GM13976 (cell line): ENCODE measurements at regions not wholly inside any gene's neighbourhood (a gene's known extent, or its start where the extent isn't known, plus 50 kb on each side); places are given as distances from the start of the nearest gene placed in this dataset.

Source experiments
- DNase-seq: peaks from one replicate; pipeline ENCODE4 v3.0.0; 2012; ENCODE audit warnings: low spot score
- in situ Hi-C: fragments of 300-500 bp; cut with MboI; formaldehyde crosslinking; loops from one replicate; pipeline ENCODE4 v1.12.0; 2022; ENCODE audit warnings: low sequenced_read_pairs, mixed read lengths, inconsistent platforms; ENCODE audit not compliant: unreplicated experiment
- TF ChIP-seq, protein P1 (sequence below): IDR thresholded peaks from 2 replicates; pipeline ENCODE4 v1.5.1; 2012; ENCODE audit warnings: borderline replicate concordance, mild to moderate bottlenecking; ENCODE audit not compliant: insufficient read depth; ENCODE audit errors: extremely low read depth, missing control alignments, control extremely low read depth

DNA sequence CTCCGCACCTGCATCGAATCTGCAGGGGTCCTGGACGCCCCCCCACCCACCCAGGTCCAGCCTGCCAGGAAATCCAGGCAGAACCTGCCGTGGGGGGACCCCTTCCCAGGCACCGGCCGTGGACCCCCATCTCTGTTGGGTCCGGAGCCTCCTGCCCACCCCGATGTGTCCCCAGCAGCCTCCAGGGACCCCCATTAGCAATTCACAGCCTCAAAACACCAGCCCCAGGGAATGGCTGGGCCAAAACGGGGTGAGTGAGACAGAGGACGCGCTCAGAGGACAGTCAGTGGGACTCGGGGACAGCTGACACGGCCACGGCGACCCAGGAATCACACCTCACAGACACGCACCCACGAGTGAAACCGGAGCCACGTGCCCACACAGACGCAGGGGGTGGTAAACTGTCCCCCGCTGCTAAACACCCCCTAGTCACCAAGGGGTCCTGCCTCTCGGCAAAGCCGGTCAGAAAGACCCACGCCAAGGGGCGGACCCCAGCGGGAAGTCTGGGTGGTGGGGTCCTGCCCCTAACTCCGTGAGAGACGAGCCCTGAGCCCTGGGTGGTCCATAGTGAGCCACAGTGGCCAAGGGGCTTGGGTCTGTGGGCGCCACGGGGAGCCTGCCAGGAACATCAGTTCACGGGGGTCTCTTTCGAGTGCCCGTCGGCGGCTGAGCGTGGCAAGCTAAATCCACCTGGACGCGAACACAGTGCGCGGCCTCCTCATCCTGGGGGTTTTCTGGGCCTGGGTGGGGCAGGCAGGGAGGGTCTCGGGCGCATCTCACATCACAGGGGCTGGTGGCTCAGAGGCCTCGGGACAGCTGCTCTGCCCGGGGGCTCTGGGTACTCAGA lies 126.5 kb upstream of the NKX1-1 start:
- in situ Hi-C loops = no loop called here
- TF ChIP-seq, protein P1, sequence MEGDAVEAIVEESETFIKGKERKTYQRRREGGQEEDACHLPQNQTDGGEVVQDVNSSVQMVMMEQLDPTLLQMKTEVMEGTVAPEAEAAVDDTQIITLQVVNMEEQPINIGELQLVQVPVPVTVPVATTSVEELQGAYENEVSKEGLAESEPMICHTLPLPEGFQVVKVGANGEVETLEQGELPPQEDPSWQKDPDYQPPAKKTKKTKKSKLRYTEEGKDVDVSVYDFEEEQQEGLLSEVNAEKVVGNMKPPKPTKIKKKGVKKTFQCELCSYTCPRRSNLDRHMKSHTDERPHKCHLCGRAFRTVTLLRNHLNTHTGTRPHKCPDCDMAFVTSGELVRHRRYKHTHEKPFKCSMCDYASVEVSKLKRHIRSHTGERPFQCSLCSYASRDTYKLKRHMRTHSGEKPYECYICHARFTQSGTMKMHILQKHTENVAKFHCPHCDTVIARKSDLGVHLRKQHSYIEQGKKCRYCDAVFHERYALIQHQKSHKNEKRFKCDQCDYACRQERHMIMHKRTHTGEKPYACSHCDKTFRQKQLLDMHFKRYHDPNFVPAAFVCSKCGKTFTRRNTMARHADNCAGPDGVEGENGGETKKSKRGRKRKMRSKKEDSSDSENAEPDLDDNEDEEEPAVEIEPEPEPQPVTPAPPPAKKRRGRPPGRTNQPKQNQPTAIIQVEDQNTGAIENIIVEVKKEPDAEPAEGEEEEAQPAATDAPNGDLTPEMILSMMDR = no peak
- DNase-seq = no peak

DNA sequence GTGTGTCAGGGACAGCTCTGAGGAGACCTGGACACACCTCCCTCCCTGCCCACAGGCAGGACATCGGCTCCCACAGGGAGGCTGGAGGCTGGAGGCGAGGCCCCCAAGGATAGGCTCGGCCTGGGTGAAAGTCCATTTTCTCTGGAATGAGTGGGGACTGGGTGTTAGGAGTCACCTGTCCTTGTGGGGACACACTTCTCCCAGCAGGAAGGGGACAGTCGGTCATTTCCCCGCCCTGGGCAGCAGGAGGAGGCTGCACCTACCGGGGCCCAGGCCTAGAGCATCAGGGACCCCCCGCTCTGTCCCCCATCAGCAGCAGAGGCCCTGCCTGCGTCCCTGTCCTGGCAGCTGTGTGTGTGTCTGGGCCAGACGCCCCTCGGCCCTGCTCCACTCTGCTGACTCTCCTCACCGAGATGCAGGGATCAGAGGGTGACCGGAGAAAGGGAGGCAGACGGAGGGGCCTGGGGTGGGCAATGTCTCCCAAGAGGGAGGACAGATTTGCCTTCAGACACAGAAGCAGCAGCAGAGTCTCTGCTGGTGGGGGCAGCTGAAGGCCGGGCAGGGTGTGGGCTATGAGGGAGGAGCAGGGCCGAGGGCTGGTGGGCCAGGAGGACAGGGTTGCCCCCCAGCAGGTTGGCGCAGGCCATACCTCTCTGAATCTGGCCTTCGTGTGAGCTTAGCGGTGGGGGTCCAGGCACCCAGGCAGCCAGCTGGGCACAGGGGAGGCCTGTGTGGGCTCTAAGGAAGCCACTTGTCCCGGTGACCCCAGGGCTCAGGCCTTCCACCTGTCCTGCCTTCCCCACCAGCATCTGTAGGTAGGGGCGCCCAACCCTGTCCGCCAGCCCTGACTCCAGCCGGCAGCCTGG lies 125.7 kb upstream of the NKX1-1 start:
- no peak for DNase-seq
- in situ Hi-C loops = no loop called here
- TF ChIP-seq, protein P1 = no peak

DNA sequence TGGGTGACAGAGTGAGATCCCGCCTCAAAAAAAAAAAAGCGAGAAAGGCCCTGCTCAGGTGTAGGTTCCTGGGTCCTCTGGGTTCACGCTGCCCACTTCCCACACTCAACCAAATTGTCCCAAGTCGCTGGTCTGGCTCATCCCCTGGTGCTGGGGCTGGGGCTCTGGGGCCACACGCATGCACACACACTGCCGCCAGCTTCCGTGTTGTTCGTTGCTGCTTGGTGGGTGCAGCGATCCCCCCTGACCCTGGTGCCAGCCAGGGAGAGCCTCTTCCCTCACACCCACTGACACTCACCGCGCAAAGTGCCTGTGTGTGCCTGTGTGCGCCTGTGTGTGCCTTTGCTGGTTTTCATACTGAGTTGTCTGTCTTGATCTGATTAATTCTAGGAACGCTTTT lies 124.1 kb upstream of the NKX1-1 start:
- TF ChIP-seq, protein P1 = no peak
- DNase-seq = no peak
- in situ Hi-C loops = no loop called here

DNA sequence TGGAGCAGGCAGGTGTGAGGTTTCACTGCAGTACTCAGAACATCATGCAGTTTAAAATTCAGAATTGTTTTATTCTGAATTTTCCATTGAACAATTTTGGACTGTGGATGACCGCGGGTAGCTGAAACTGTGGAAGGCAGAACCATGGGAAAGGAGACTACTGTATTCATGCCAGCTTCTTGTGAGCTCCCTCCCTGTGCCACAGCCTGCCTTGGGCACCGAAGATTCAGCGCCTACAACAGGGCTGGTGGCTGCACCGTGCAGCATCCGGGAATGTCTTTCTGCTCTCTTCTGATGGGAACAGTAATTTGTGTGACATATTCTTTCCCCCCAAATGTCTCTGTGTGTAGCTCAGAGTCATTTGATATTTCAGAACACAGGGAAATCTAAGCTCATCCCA lies 118.5 kb upstream of the NKX1-1 start:
- in situ Hi-C loops = no loop called here
- DNase-seq = no peak
- TF ChIP-seq, protein P1 = no peak

DNA sequence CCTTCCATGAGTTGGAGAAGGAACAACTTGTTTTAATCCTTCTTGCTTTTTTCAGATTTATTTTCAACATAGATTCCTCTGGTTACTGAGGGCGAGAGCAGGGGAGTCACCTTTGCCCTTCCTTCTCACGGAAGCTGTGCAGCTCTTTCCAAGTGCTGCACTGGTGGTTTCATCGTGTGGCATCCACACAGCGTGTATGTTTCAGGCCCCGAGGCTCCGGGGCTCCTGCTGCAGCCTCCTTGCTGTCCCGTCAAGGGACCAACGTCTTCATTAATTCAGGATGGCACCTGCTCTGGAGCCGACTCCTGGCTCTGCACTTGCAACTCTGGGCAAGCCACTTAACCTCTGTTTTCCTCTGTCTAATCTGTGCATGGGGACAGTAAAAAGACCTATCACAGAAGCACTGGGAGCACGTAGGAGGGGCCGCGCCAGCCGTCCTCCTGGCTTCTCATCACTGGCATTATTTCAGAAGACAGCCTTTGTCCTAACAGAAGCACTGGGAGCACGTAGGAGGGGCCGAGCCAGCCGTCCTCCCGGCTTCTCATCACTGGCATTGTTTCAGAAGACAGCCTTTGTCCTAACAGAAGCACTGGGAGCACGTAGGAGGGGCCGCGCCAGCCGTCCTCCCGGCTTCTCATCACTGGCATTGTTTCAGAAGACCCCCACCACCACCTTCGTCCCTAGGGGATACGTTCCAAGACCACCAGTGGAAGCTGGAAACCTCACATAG lies 117.8 kb upstream of the NKX1-1 start:
- TF ChIP-seq, protein P1 = no peak
- DNase-seq = no peak
- in situ Hi-C loops = no loop called here

DNA sequence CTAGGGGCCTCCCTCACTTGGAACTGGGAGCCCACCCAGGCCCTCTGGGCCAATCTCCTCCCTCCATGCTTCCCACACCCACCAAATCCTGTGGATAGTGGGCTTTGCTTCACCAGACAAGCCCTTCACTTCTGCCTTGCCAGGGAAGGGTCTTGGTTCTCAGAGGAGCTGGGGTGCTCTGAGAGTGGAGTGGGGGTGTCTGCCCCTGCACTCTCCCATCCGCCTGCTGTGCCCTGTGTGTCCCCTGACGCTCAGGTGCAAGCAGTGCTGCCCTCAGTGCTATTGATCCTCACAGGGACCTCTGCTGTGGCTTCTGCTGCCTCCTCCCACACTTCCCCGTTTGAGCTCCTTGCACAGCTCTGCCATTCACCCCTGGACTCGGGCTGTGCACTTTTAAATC lies 117.3 kb upstream of the NKX1-1 start:
- DNase-seq = no peak
- in situ Hi-C loops = no loop called here
- TF ChIP-seq, protein P1 = no peak
